ENCODE measurements at regions not wholly inside any gene's neighbourhood (a gene's known extent, or its start where the extent isn't known, plus 50 kb on each side); places are given as distances from the start of the nearest gene placed in this dataset.
A peak's percentile ranks its signal among the peaks of the same experiment; 100 is the strongest.

- H3K4me3 ChIP-seq, result no peak overlapping the region
- no peak for DNase-seq
- no peak for TF ChIP-seq EP300 (IDR thresholded peaks at IDR 0.05; ENCODE audit: low read depth)
- TF ChIP-seq POLR2A (IDR thresholded peaks at IDR 0.05), result no peak
- no peak for TF ChIP-seq POLR2AphosphoS5 (IDR thresholded peaks at IDR 0.05)
- TF ChIP-seq CTCF (IDR thresholded peaks at IDR 0.05), result no peak
- H3K4me1 ChIP-seq, result peaks cover 0 to 19% (median 6%) of the 10 kb centered on the region in 4 donors
- intact Hi-C loops (cut with DNase I; ENCODE audit: low total_unique reads), result no loop called here
- in situ Hi-C loops (cut with MboI; ENCODE audit: low pct_ligation_motif_present in 1 of 4, low pct_unique_long_range_greater_than_20kb in 1 of 4, low sequenced_read_pairs in 3 of 4), result no loop called here
- H3K9me3 ChIP-seq, result no peaks in the 10 kb centered on the region
- H3K27me3 ChIP-seq, result no peaks in the 10 kb centered on the region
- no peak overlapping the region for H3K27ac ChIP-seq
- H3K36me3 ChIP-seq, result no peaks in the 10 kb centered on the region
- 78 to 94% methylated on average over 2 of the region's 2 CpGs for WGBS, 2 donors (ENCODE audit: low coverage in 1 of 2)
Observed at GRCh38 chr4:187475901-187476300, 519.7 kb upstream of the ZFP42 start.

- 63 to 64% methylated on average over 6 of the region's 6 CpGs for WGBS, 2 donors (ENCODE audit: low coverage in 1 of 2)
- Histone ChIP-seq H3K27me3 (no peaks in the 10 kb centered on the region), H3K4me1 (peaks cover 0 to 19% (median 6%) of the 10 kb centered on the region in 4 donors)
Observed at GRCh38 chr4:187477224-187477623, 518.3 kb upstream of the ZFP42 start.

GRCh38 chr4:187478292-187479140 is 517.1 kb upstream of the ZFP42 start:
- WGBS, 2 donors (ENCODE audit: low coverage in 1 of 2), result 43 to 51% methylated on average over 16 to 18 of the region's 18 CpGs
- no peak for TF ChIP-seq POLR2A (IDR thresholded peaks at IDR 0.05)
- no peak for TF ChIP-seq CTCF (IDR thresholded peaks at IDR 0.05)
- TF ChIP-seq POLR2AphosphoS5 (IDR thresholded peaks at IDR 0.05), result no peak
- TF ChIP-seq EP300 (IDR thresholded peaks at IDR 0.05; ENCODE audit: low read depth), result no peak
- intact Hi-C loops (cut with DNase I; ENCODE audit: low total_unique reads) (no loop called here), in situ Hi-C loops (cut with MboI; ENCODE audit: low pct_ligation_motif_present in 1 of 4, low pct_unique_long_range_greater_than_20kb in 1 of 4, low sequenced_read_pairs in 3 of 4) (no loop called here)
- no peak for DNase-seq
- Histone ChIP-seq H3K27me3 (no peaks in the 10 kb centered on the region), H3K4me3 (no peak overlapping the region), H3K9me3 (no peaks in the 10 kb centered on the region), H3K36me3 (no peaks in the 10 kb centered on the region), H3K4me1 (peaks cover 0 to 19% (median 6%) of the 10 kb centered on the region in 4 donors), H3K27ac (peak overlapping the region; percentile 44 to 71 (median 54))

More at GRCh38 chr4:187477224-187477623, 518.3 kb upstream of the ZFP42 start:
- no peak overlapping the region for H3K27ac ChIP-seq
- DNase-seq, result no peak
- no peak overlapping the region for H3K4me3 ChIP-seq
- in situ Hi-C loops (cut with MboI; ENCODE audit: low pct_ligation_motif_present in 1 of 4, low pct_unique_long_range_greater_than_20kb in 1 of 4, low sequenced_read_pairs in 3 of 4) (no loop called here), intact Hi-C loops (cut with DNase I; ENCODE audit: low total_unique reads) (no loop called here)
- H3K36me3 ChIP-seq, result no peaks in the 10 kb centered on the region
- no peak for TF ChIP-seq POLR2A (IDR thresholded peaks at IDR 0.05)
- no peaks in the 10 kb centered on the region for H3K9me3 ChIP-seq

- no peak for TF ChIP-seq POLR2AphosphoS5 (IDR thresholded peaks at IDR 0.05)
- TF ChIP-seq EP300 (IDR thresholded peaks at IDR 0.05; ENCODE audit: low read depth), result no peak
- no peak for TF ChIP-seq CTCF (IDR thresholded peaks at IDR 0.05)
- TF ChIP-seq POLR2A (IDR thresholded peaks at IDR 0.05), result no peak
- H3K27me3 ChIP-seq, result no peaks in the 10 kb centered on the region
- H3K4me3 ChIP-seq, result no peak overlapping the region
- peaks cover 0 to 19% (median 6%) of the 10 kb centered on the region in 4 donors for H3K4me1 ChIP-seq
- no peaks in the 10 kb centered on the region for H3K36me3 ChIP-seq
- peak overlapping the region in 2 of 4 donors; percentile 44 to 71 for H3K27ac ChIP-seq
- DNase-seq, result no peak
- intact Hi-C loops (cut with DNase I; ENCODE audit: low total_unique reads), result no loop called here
- in situ Hi-C loops (cut with MboI; ENCODE audit: low pct_ligation_motif_present in 1 of 4, low pct_unique_long_range_greater_than_20kb in 1 of 4, low sequenced_read_pairs in 3 of 4), result no loop called here
- H3K9me3 ChIP-seq, result no peaks in the 10 kb centered on the region
- 52 to 74% methylated on average over 6 of the region's 6 CpGs for WGBS, 2 donors (ENCODE audit: low coverage in 1 of 2)
Observed at GRCh38 chr4:187479511-187479910, 516.1 kb upstream of the ZFP42 start.

Measured in transverse colon (tissue), 4 donors.